GM21515 (cell line): ENCODE measurements at regions not wholly inside any gene's neighbourhood (a gene's known extent, or its start where the extent isn't known, plus 50 kb on each side); places are given as distances from the start of the nearest gene placed in this dataset.
"Not testable (repeated sequence)": the region's sequence is repeated elsewhere in the genome, so short reads cannot be mapped to it uniquely, and the experiment has no call there.

Experiments
- ATAC-seq: cut with Tn5 transposase; IDR thresholded peaks from one replicate; pipeline ENCODE4 v1.9.1; 2021; ENCODE audit not compliant: unreplicated experiment

GRCh38 chr9:15372455-15372854 is 50.2 kb upstream of the SNAPC3 start:
- ATAC-seq = no peak

- ATAC-seq = no peak
Measured at GRCh38 chr9:15371448-15371845, 51.2 kb upstream of the SNAPC3 start.

- no peak for ATAC-seq
Measured at GRCh38 chr9:15370466-15371447, 51.9 kb upstream of the SNAPC3 start.

GRCh38 chr9:15369871-15370270 is 52.8 kb upstream of the SNAPC3 start:
- no peak for ATAC-seq

GRCh38 chr9:15369238-15369637 is 53.4 kb upstream of the SNAPC3 start:
- no peak for ATAC-seq

GRCh38 chr9:15364975-15365553 is 57.6 kb upstream of the SNAPC3 start:
- not testable (repeated sequence) for ATAC-seq

- ATAC-seq = no peak
Measured at GRCh38 chr9:15361737-15362136, 54.7 kb upstream of the TTC39B start.

GRCh38 chr9:15357050-15357653 is 50.1 kb upstream of the TTC39B start:
- ATAC-seq = peak; percentile 98
